ENCODE measurements at regions not wholly inside any gene's neighbourhood (a gene's known extent, or its start where the extent isn't known, plus 50 kb on each side); places are given as distances from the start of the nearest gene placed in this dataset.

DNA sequence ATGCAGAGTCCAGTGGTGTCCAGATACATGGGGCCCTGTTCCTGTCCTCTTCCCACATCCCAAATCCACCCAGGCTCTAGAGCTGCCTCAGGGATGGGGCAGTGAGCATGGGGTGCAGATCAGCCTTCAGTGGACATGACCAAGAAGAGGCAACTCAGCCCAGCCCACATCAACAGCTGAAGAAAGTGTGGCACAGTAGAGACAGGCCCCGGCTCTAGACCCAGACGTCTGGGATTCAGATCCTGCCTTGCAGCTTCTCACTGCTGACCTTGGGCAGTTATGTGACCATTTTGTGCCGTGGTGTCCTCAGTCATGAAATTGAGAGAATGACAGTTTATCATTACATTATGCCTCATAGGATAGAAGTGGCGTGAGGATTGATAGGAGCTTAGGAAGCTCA lies 54.6 kb upstream of the CST7 start:
- TF ChIP-seq EZH2phosphoT487 (IDR thresholded peaks at IDR 0.05; ENCODE audit: borderline replicate concordance): no peak
- TF ChIP-seq, protein P1, sequence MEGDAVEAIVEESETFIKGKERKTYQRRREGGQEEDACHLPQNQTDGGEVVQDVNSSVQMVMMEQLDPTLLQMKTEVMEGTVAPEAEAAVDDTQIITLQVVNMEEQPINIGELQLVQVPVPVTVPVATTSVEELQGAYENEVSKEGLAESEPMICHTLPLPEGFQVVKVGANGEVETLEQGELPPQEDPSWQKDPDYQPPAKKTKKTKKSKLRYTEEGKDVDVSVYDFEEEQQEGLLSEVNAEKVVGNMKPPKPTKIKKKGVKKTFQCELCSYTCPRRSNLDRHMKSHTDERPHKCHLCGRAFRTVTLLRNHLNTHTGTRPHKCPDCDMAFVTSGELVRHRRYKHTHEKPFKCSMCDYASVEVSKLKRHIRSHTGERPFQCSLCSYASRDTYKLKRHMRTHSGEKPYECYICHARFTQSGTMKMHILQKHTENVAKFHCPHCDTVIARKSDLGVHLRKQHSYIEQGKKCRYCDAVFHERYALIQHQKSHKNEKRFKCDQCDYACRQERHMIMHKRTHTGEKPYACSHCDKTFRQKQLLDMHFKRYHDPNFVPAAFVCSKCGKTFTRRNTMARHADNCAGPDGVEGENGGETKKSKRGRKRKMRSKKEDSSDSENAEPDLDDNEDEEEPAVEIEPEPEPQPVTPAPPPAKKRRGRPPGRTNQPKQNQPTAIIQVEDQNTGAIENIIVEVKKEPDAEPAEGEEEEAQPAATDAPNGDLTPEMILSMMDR (conservative IDR thresholded peaks at IDR 0.05; ENCODE audit: low read length): no peak
- H3K36me3 ChIP-seq (ENCODE audit: insufficient read depth, low read length): no peaks in the 10 kb centered on the region
- no peaks in the 10 kb centered on the region for H3K79me2 ChIP-seq (ENCODE audit: insufficient read depth, low read length)
- no peak overlapping the region for H3K4me3 ChIP-seq (ENCODE audit: low read length, poor library complexity, severe bottlenecking)
- H2AFZ ChIP-seq (ENCODE audit: low read length): no peak overlapping the region
- H3K9me3 ChIP-seq (ENCODE audit: insufficient read depth, low read depth, low read length): peaks cover 9% of the 10 kb centered on the region; the same call in 1 of the 2 replicates
- no peaks in the 10 kb centered on the region for H3K27me3 ChIP-seq (ENCODE audit: insufficient read depth, low read length, poor library complexity, severe bottlenecking)
- H3K9me2 ChIP-seq (replicated peaks; ENCODE audit: low read depth, low read length): no peaks in the 10 kb centered on the region
- no peaks in the 10 kb centered on the region for H3K4me1 ChIP-seq (ENCODE audit: insufficient read depth, low read length, poor library complexity, severe bottlenecking)
- H3K9ac ChIP-seq (ENCODE audit: low read depth, low read length, poor library complexity, severe bottlenecking): no peak overlapping the region
- H3F3A ChIP-seq (ENCODE audit: low read depth): no peaks in the 10 kb centered on the region
- H3K4me2 ChIP-seq (ENCODE audit: low read depth, low read length, poor library complexity, severe bottlenecking): no peak overlapping the region
- no peaks in the 10 kb centered on the region for H4K20me1 ChIP-seq (ENCODE audit: insufficient read depth, low read length, poor library complexity, severe bottlenecking)

DNA sequence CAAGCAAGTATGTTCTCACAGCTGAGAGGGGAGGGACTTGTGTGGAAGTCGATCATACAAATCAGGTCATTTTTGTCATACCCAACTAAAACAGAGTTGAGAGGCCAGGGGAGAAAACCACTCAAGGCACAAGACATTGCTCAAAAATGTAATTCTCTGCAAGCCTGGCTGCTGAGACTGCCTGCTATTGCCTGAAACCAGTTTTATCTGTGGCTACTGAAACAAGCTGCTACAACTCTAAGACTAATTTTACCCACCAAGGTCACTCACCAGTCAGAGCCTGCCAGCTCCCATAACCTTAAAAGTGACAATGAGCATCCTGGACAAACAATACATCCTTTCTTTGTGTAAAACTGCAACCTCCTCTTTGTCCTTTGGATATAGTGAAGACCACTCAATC lies 54.1 kb upstream of the CST7 start:
- peaks cover 13% of the 10 kb centered on the region; the same call in 1 of the 2 replicates for H3K9me3 ChIP-seq (ENCODE audit: insufficient read depth, low read depth, low read length)
- H3F3A ChIP-seq (ENCODE audit: low read depth): no peaks in the 10 kb centered on the region
- H2AFZ ChIP-seq (ENCODE audit: low read length): no peak overlapping the region
- TF ChIP-seq, protein P1 (conservative IDR thresholded peaks at IDR 0.05; ENCODE audit: low read length): no peak
- TF ChIP-seq EZH2phosphoT487 (IDR thresholded peaks at IDR 0.05; ENCODE audit: borderline replicate concordance): no peak
- no peaks in the 10 kb centered on the region for H3K79me2 ChIP-seq (ENCODE audit: insufficient read depth, low read length)
- no peaks in the 10 kb centered on the region for H4K20me1 ChIP-seq (ENCODE audit: insufficient read depth, low read length, poor library complexity, severe bottlenecking)
- no peaks in the 10 kb centered on the region for H3K4me1 ChIP-seq (ENCODE audit: insufficient read depth, low read length, poor library complexity, severe bottlenecking)
- no peak overlapping the region for H3K9ac ChIP-seq (ENCODE audit: low read depth, low read length, poor library complexity, severe bottlenecking)
- no peaks in the 10 kb centered on the region for H3K27me3 ChIP-seq (ENCODE audit: insufficient read depth, low read length, poor library complexity, severe bottlenecking)
- H3K9me2 ChIP-seq (replicated peaks; ENCODE audit: low read depth, low read length): no peaks in the 10 kb centered on the region
- H3K36me3 ChIP-seq (ENCODE audit: insufficient read depth, low read length): no peaks in the 10 kb centered on the region
- H3K4me3 ChIP-seq (ENCODE audit: low read length, poor library complexity, severe bottlenecking): no peak overlapping the region
- no peak overlapping the region for H3K4me2 ChIP-seq (ENCODE audit: low read depth, low read length, poor library complexity, severe bottlenecking)

DNA sequence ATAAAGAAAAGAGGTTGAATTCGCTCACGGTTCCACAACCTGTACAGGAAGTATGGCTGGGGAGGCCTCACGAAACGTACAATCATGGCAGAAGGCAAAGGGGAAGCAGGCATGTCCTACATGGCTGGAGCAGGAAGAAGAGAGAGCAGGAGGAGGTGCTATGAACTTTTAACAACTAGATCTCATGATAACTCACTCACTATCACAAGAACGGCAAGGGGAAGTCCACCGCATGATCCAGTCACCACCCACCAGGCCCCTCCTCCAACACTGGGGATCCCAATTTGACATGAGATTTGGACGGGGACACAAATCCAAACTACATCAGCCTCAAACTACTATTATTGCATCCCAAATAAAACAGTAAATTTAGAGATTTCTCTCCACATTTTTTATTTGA lies 53.6 kb upstream of the CST7 start:
- H4K20me1 ChIP-seq (ENCODE audit: insufficient read depth, low read length, poor library complexity, severe bottlenecking): no peaks in the 10 kb centered on the region
- H3K27me3 ChIP-seq (ENCODE audit: insufficient read depth, low read length, poor library complexity, severe bottlenecking): no peaks in the 10 kb centered on the region
- no peaks in the 10 kb centered on the region for H3F3A ChIP-seq (ENCODE audit: low read depth)
- peaks cover 13% of the 10 kb centered on the region; the same call in 1 of the 2 replicates for H3K9me3 ChIP-seq (ENCODE audit: insufficient read depth, low read depth, low read length)
- H2AFZ ChIP-seq (ENCODE audit: low read length): no peak overlapping the region
- no peaks in the 10 kb centered on the region for H3K79me2 ChIP-seq (ENCODE audit: insufficient read depth, low read length)
- H3K4me2 ChIP-seq (ENCODE audit: low read depth, low read length, poor library complexity, severe bottlenecking): no peak overlapping the region
- no peaks in the 10 kb centered on the region for H3K36me3 ChIP-seq (ENCODE audit: insufficient read depth, low read length)
- no peak overlapping the region for H3K4me3 ChIP-seq (ENCODE audit: low read length, poor library complexity, severe bottlenecking)
- no peaks in the 10 kb centered on the region for H3K9me2 ChIP-seq (replicated peaks; ENCODE audit: low read depth, low read length)
- TF ChIP-seq, protein P1 (conservative IDR thresholded peaks at IDR 0.05; ENCODE audit: low read length): no peak
- no peak for TF ChIP-seq EZH2phosphoT487 (IDR thresholded peaks at IDR 0.05; ENCODE audit: borderline replicate concordance)
- H3K4me1 ChIP-seq (ENCODE audit: insufficient read depth, low read length, poor library complexity, severe bottlenecking): no peaks in the 10 kb centered on the region
- no peak overlapping the region for H3K9ac ChIP-seq (ENCODE audit: low read depth, low read length, poor library complexity, severe bottlenecking)

All from Loucy (cell line).